GM20000 (cell line): ENCODE measurements at regions not wholly inside any gene's neighbourhood (a gene's known extent, or its start where the extent isn't known, plus 50 kb on each side); places are given as distances from the start of the nearest gene placed in this dataset.

Experiments
- DNase-seq: peaks from one replicate; pipeline ENCODE4 v3.0.0; 2012; ENCODE audit warnings: low spot score
- TF ChIP-seq, protein P1 (sequence below): IDR thresholded peaks from 2 replicates; pipeline ENCODE4 v1.5.1; 2012; ENCODE audit warnings: mild to moderate bottlenecking, control low read depth; ENCODE audit errors: extremely low read depth, missing control alignments

- no peak for DNase-seq
- TF ChIP-seq, protein P1, sequence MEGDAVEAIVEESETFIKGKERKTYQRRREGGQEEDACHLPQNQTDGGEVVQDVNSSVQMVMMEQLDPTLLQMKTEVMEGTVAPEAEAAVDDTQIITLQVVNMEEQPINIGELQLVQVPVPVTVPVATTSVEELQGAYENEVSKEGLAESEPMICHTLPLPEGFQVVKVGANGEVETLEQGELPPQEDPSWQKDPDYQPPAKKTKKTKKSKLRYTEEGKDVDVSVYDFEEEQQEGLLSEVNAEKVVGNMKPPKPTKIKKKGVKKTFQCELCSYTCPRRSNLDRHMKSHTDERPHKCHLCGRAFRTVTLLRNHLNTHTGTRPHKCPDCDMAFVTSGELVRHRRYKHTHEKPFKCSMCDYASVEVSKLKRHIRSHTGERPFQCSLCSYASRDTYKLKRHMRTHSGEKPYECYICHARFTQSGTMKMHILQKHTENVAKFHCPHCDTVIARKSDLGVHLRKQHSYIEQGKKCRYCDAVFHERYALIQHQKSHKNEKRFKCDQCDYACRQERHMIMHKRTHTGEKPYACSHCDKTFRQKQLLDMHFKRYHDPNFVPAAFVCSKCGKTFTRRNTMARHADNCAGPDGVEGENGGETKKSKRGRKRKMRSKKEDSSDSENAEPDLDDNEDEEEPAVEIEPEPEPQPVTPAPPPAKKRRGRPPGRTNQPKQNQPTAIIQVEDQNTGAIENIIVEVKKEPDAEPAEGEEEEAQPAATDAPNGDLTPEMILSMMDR: no peak
These were observed 126.2 kb downstream of the ZIC5 start for GRCh38 chr13:99845161-99845874.

GRCh38 chr13:99844421-99844820, 127.1 kb downstream of the ZIC5 start:
- no peak for DNase-seq
- TF ChIP-seq, protein P1: no peak

DNA sequence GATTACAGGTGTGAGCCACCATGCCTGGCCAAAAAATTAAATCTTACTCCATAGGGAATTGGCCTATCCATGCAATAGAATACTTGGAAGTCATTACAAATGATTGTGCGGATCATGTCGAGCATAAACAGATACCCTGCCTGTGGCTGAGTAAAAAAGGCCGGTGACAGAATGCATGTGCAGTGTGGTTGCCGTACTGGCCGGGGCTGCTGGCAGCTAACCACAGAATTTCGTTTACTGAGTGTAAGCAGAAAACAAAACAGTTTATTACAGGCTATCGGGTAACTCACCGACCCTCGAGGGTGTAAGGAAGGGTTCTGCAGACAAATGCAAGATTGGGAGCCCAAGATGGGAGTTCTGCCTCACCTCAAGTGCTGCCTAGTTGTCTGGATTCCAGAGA, 127.7 kb downstream of the ZIC5 start:
- DNase-seq: no peak
- TF ChIP-seq, protein P1: no peak

GRCh38 chr13:99842405-99842804, 129.2 kb downstream of the ZIC5 start:
- no peak for DNase-seq

DNA sequence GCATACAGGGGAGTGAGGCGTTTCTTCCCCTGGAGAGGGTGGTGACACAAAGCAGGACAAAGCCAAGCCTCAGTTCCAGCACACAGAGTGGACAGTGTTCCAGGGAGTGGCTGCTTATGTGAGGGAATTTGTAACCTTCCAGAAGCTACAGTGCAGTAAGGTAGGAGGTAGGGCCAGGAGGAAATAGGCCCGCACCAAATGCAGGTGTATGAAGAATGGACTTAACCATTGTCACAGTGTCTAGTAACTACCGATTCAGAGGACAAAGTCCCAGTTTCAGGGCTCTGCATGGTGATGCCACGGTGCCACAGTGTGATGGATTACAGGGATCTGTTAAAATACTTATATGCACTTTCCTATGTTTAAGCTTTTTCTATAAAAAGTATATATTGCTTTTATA, 135.3 kb downstream of the ZIC5 start:
- DNase-seq: no peak
- TF ChIP-seq, protein P1: no peak

More at GRCh38 chr13:99842405-99842804, 129.2 kb downstream of the ZIC5 start:
- TF ChIP-seq, protein P1: no peak

GRCh38 chr13:99835442-99835841, 136.1 kb downstream of the ZIC5 start:
- DNase-seq: no peak
- TF ChIP-seq, protein P1: no peak

- TF ChIP-seq, protein P1: no peak
- DNase-seq: no peak
These were observed 137.3 kb downstream of the ZIC5 start for GRCh38 chr13:99834246-99834645.
